WTC11 (cell line): ENCODE measurements at regions not wholly inside any gene's neighbourhood (a gene's known extent, or its start where the extent isn't known, plus 50 kb on each side); places are given as distances from the start of the nearest gene placed in this dataset.

ENCODE experiments used
- ATAC-seq: fragments of 200-7000 bp; cut with Tn5 transposase; 2 replicates; pipeline ENCODE4 v1.10.0; 2021; ENCODE audit warnings: mild to moderate bottlenecking, moderate library complexity
- CTCF ChIA-PET: fragments of 300-600 bp; sonication (Branson Sonifier 250); formaldehyde crosslinking; loops from one replicate; lab custom pipeline; 2021; ENCODE audit warnings: antibody characterized with exemption; lab: Charles Lee
- POLR2A ChIA-PET: fragments of 350-600 bp; sonication (Branson Sonifier 250); formaldehyde crosslinking; loops from one replicate; lab custom pipeline; 2021; ENCODE audit warnings: antibody characterized with exemption; lab: Charles Lee
- DNase-seq: peaks from one replicate; pipeline ENCODE4 v3.0.0; 2021; ENCODE audit warnings: low spot score
- H3K27ac Mint-ChIP-seq: 2 replicates; pipeline ENCODE4 v1.8.0; 2021; ENCODE audit warnings: mixed read lengths
- H3K27me3 Mint-ChIP-seq: 2 replicates; pipeline ENCODE4 v1.8.0; 2021; ENCODE audit warnings: low read depth, mild to moderate bottlenecking, moderate library complexity, mixed read lengths
- H3K36me3 Mint-ChIP-seq: 2 replicates; pipeline ENCODE4 v1.8.0; 2021; ENCODE audit warnings: mixed read lengths
- H3K4me1 Mint-ChIP-seq: 2 replicates; pipeline ENCODE4 v1.8.0; 2022; ENCODE audit warnings: mixed read lengths
- H3K4me3 Mint-ChIP-seq: 2 replicates; pipeline ENCODE4 v1.8.0; 2021; ENCODE audit warnings: mild to moderate bottlenecking, moderate library complexity, mixed read lengths
- H3K9me3 Mint-ChIP-seq: 2 replicates; pipeline ENCODE4 v1.8.0; 2021; ENCODE audit warnings: mixed read lengths
- ETV6 ChIP-seq: sonication (generic); formaldehyde crosslinking; IDR thresholded peaks from 2 replicates; pipeline ENCODE4 v1.8.1; 2022; ENCODE audit warnings: mild to moderate bottlenecking, missing genetic modification reagents
- GRHL2 ChIP-seq: fragments of 250-450 bp; sonication (Bioruptor Pico); IDR thresholded peaks from 2 replicates; pipeline ENCODE4 v1.8.0; 2022; ENCODE audit warnings: mild to moderate bottlenecking, moderate library complexity; ENCODE audit not compliant: insufficient replicate concordance, severe bottlenecking
- JUN ChIP-seq: sonication (generic); formaldehyde crosslinking; IDR thresholded peaks from 2 replicates; pipeline ENCODE4 v1.8.0; 2023; ENCODE audit warnings: mild to moderate bottlenecking, missing genetic modification reagents
- NFATC4 ChIP-seq: fragments of 250-450 bp; sonication (Bioruptor Pico); IDR thresholded peaks from 2 replicates; pipeline ENCODE4 v1.9.0; 2021; ENCODE audit warnings: mild to moderate bottlenecking
- NFYB ChIP-seq: sonication (generic); formaldehyde crosslinking; conservative IDR thresholded peaks from 2 replicates; pipeline ENCODE4 v1.8.0; 2022; ENCODE audit warnings: low read depth, missing genetic modification reagents
- PRRX2 ChIP-seq: fragments of 250-450 bp; sonication (Bioruptor Pico); IDR thresholded peaks from 2 replicates; pipeline ENCODE4 v1.8.0; 2021; ENCODE audit warnings: mild to moderate bottlenecking
- TEAD4 ChIP-seq: sonication (generic); formaldehyde crosslinking; IDR thresholded peaks from 2 replicates; pipeline ENCODE4 v1.8.0; 2022; ENCODE audit warnings: mild to moderate bottlenecking, missing genetic modification reagents
- ZBTB21 ChIP-seq: sonication (generic); formaldehyde crosslinking; IDR thresholded peaks from 2 replicates; pipeline ENCODE4 v1.8.1; 2023; ENCODE audit warnings: mild to moderate bottlenecking, missing genetic modification reagents, borderline replicate concordance
- ZNF138 ChIP-seq: sonication (generic); formaldehyde crosslinking; conservative IDR thresholded peaks from 2 replicates; pipeline ENCODE4 v1.8.1; 2022; ENCODE audit warnings: mild to moderate bottlenecking, moderate library complexity, missing genetic modification reagents
- ZNF232 ChIP-seq: sonication (generic); formaldehyde crosslinking; IDR thresholded peaks from 2 replicates; pipeline ENCODE4 v1.8.0; 2022; ENCODE audit warnings: mild to moderate bottlenecking, missing genetic modification reagents
- ZNF263 ChIP-seq: sonication (generic); formaldehyde crosslinking; IDR thresholded peaks from 2 replicates; pipeline ENCODE4 v1.8.1; 2022; ENCODE audit warnings: low read depth, mild to moderate bottlenecking, moderate library complexity, missing genetic modification reagents
- ZNF671 ChIP-seq: fragments of 250-450 bp; sonication (Bioruptor Pico); IDR thresholded peaks from 2 replicates; pipeline ENCODE4 v1.8.0; 2021; ENCODE audit warnings: mild to moderate bottlenecking
- TF ChIP-seq, protein P1 (sequence below): fragments of 250-450 bp; sonication (Bioruptor Pico); IDR thresholded peaks from 2 replicates; pipeline ENCODE4 v2.1.2; 2022; ENCODE audit warnings: mild to moderate bottlenecking, moderate library complexity
- TF ChIP-seq, protein P2 (sequence below): fragments of 250-450 bp; sonication (Bioruptor Pico); IDR thresholded peaks from 2 replicates; pipeline ENCODE4 v1.9.0; 2021; ENCODE audit warnings: mild to moderate bottlenecking
- TF ChIP-seq, protein P3 (sequence below): sonication (generic); formaldehyde crosslinking; IDR thresholded peaks from 2 replicates; pipeline ENCODE4 v1.8.0; 2023; ENCODE audit warnings: mild to moderate bottlenecking, missing genetic modification reagents
- TF ChIP-seq, protein P4 (sequence below): sonication (generic); formaldehyde crosslinking; IDR thresholded peaks from 2 replicates; pipeline ENCODE4 v1.8.1; 2023; ENCODE audit warnings: mild to moderate bottlenecking, missing genetic modification reagents, moderate library complexity

DNA sequence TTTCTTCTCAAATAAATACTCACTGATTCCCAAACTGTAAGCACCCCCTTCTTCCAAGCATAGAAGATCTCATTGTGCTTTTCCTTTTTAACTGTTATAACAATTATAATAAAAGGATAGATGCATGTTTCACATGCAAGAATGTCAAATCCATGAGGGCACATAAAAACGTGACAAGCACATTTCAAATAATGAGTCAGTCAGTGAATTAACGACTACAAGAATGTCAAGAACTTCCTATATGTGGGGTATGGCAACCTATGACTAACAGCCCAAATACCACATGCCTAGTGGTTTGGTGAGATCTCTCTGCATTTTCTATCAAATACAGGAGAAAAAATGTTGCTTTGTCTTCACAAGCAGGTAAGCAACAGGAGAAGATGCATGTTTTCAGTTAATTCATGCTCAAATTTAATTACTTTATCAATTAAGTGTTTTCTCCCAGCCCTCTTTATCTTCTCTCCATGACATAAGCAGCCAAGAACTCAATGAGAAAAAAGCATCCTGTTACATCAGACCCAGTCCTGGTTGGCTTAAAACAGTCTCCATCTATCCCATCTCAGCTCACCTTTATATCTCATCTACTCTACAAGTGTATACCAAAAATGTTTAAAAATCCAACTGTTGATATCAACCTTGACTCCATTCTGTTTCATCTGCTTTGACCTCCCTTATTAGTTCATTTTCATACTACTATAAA is 181.5 kb upstream of the LMCD1 start:
- H3K36me3 Mint-ChIP-seq: no peaks in the 10 kb centered on the region
- no peak for ATAC-seq
- no peaks in the 10 kb centered on the region for H3K27me3 Mint-ChIP-seq
- H3K4me3 Mint-ChIP-seq: no peak overlapping the region
- no peak overlapping the region for H3K27ac Mint-ChIP-seq
- POLR2A ChIA-PET: no interaction called here
- CTCF ChIA-PET: interaction anchor here (0.9 to 2.0 kb wide), 3 partner anchors 18 to 97 kb away, joined by 3 to 12 read pairs (median 8); no protein-coding TSS in a partner anchor
- peaks cover 2% of the 10 kb centered on the region; the same call in 1 of the 2 replicates for H3K9me3 Mint-ChIP-seq
- peaks cover 27% of the 10 kb centered on the region; the same call in 1 of the 2 replicates for H3K4me1 Mint-ChIP-seq
- TF ChIP-seq GRHL2 (CRISPR knock-in tag): no peak
- no peak for TF ChIP-seq NFYB (CRISPR knock-in tag)
- TF ChIP-seq, protein P1, sequence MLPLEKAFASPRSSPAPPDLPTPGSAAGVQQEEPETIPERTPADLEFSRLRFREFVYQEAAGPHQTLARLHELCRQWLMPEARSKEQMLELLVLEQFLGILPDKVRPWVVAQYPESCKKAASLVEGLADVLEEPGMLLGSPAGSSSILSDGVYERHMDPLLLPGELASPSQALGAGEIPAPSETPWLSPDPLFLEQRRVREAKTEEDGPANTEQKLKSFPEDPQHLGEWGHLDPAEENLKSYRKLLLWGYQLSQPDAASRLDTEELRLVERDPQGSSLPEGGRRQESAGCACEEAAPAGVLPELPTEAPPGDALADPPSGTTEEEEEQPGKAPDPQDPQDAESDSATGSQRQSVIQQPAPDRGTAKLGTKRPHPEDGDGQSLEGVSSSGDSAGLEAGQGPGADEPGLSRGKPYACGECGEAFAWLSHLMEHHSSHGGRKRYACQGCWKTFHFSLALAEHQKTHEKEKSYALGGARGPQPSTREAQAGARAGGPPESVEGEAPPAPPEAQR (CRISPR knock-in tag): no peak
- TF ChIP-seq, protein P2, sequence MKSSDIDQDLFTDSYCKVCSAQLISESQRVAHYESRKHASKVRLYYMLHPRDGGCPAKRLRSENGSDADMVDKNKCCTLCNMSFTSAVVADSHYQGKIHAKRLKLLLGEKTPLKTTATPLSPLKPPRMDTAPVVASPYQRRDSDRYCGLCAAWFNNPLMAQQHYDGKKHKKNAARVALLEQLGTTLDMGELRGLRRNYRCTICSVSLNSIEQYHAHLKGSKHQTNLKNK (CRISPR knock-in tag): no peak
- no peak for TF ChIP-seq NFATC4 (CRISPR knock-in tag)
- no peak for TF ChIP-seq TEAD4 (CRISPR knock-in tag)
- TF ChIP-seq ZBTB21 (CRISPR knock-in tag): no peak
- TF ChIP-seq, protein P3, sequence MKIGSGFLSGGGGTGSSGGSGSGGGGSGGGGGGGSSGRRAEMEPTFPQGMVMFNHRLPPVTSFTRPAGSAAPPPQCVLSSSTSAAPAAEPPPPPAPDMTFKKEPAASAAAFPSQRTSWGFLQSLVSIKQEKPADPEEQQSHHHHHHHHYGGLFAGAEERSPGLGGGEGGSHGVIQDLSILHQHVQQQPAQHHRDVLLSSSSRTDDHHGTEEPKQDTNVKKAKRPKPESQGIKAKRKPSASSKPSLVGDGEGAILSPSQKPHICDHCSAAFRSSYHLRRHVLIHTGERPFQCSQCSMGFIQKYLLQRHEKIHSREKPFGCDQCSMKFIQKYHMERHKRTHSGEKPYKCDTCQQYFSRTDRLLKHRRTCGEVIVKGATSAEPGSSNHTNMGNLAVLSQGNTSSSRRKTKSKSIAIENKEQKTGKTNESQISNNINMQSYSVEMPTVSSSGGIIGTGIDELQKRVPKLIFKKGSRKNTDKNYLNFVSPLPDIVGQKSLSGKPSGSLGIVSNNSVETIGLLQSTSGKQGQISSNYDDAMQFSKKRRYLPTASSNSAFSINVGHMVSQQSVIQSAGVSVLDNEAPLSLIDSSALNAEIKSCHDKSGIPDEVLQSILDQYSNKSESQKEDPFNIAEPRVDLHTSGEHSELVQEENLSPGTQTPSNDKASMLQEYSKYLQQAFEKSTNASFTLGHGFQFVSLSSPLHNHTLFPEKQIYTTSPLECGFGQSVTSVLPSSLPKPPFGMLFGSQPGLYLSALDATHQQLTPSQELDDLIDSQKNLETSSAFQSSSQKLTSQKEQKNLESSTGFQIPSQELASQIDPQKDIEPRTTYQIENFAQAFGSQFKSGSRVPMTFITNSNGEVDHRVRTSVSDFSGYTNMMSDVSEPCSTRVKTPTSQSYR (CRISPR knock-in tag): no peak
- no peak for TF ChIP-seq ZNF138
- no peak for TF ChIP-seq JUN (CRISPR knock-in tag)
- TF ChIP-seq ZNF263 (CRISPR knock-in tag): no peak
- TF ChIP-seq ZNF232: no peak
- TF ChIP-seq, all 79 proteins: peak for 0
- DNase-seq: no peak

DNA sequence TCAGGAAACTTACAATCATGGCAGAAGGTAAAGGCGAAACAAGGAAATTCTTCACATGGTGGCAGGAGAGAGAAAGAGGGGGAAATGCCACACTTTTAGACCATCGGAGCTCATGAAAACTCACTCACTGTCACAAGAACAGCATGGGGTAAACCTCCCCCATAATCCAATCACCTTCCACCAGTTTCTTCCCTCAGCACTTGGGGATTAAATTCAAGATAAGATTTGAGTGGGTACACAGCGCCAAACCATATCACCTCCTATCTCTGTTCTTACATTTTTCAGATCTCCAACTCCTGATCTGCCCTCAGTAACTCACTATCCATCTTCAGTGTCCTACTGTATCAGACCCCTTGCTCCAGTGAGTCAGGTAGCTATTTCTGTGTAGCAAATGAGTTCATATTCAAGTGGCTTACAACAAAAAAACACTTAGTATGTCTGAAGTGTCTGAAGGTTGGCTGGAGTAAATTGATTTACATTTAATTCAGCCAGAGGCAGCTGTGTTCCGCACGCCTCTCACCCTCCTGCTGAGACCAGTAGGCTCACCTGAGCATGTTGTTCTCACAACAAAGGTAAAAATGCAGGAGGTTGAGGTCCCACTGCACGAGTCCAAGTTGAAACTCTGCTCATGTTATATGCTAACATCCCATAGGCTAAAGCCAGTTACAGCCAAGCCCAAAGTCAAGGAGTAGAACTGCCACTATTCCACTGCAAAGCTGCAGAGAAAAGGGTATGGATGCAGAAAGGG is 180.7 kb upstream of the LMCD1 start:
- no peak overlapping the region for H3K4me3 Mint-ChIP-seq
- peak; percentile 28 for DNase-seq
- ATAC-seq: peak; percentile 65
- CTCF ChIA-PET: interaction anchor here (0.9 to 2.0 kb wide), 3 partner anchors 19 to 96 kb away, joined by 3 to 12 read pairs (median 8); no protein-coding TSS in a partner anchor
- peaks cover 8% of the 10 kb centered on the region for H3K9me3 Mint-ChIP-seq
- H3K36me3 Mint-ChIP-seq: peaks cover 4% of the 10 kb centered on the region
- peaks cover 26% of the 10 kb centered on the region; the same call in 1 of the 2 replicates for H3K4me1 Mint-ChIP-seq
- no peaks in the 10 kb centered on the region for H3K27me3 Mint-ChIP-seq
- TF ChIP-seq, protein P4, sequence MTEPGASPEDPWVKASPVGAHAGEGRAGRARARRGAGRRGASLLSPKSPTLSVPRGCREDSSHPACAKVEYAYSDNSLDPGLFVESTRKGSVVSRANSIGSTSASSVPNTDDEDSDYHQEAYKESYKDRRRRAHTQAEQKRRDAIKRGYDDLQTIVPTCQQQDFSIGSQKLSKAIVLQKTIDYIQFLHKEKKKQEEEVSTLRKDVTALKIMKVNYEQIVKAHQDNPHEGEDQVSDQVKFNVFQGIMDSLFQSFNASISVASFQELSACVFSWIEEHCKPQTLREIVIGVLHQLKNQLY (CRISPR knock-in tag): no peak
- TF ChIP-seq ZBTB21 (CRISPR knock-in tag): no peak
- peak; percentile 51; the same call in 1 of the 2 replicates for TF ChIP-seq ETV6 (CRISPR knock-in tag)
- no peak for TF ChIP-seq PRRX2
- no peak for TF ChIP-seq ZNF671 (CRISPR knock-in tag)
- TF ChIP-seq ZNF138: peak; percentile 51; the same call in 1 of the 2 replicates
- POLR2A ChIA-PET: no interaction called here
- peak overlapping the region; percentile 57; the same call in 1 of the 2 replicates for H3K27ac Mint-ChIP-seq
